B cell (primary cell): ENCODE measurements at regions not wholly inside any gene's neighbourhood (a gene's known extent, or its start where the extent isn't known, plus 50 kb on each side); places are given as distances from the start of the nearest gene placed in this dataset.

Source experiments
- ATAC-seq: fragments of 200-7000 bp; cut with Tn5 transposase; one replicate; pipeline ENCODE4 v1.10.0; 2021; ENCODE audit warnings: low read depth, mild to moderate bottlenecking, moderate number of reproducible peaks, moderate library complexity
- CTCF ChIA-PET: fragments of 350-600 bp; sonication (Branson Sonifier 250); formaldehyde crosslinking; loops from one replicate; lab custom pipeline; 2021; ENCODE audit warnings: antibody characterized with exemption, inconsistent platforms; lab: Charles Lee
- POLR2A ChIA-PET: fragments of 350-600 bp; sonication (Branson Sonifier 250); formaldehyde crosslinking; loops from one replicate; lab custom pipeline; 2021; ENCODE audit warnings: antibody characterized with exemption; lab: Charles Lee
- DNase-seq: peaks from one replicate; pipeline ENCODE4 v3.0.0; 2013
- H2AFZ ChIP-seq: 2 replicates; pipeline ENCODE4 v1.6.1; 2012; ENCODE audit warnings: mild to moderate bottlenecking, low read depth, low read length; ENCODE audit not compliant: insufficient read depth, poor library complexity, severe bottlenecking
- H3K27ac ChIP-seq, 2 donors: 1 replicate in 1 of 2; 2 replicates in 1 of 2; pipeline ENCODE4 v1.5.1; 2012 to 2013; ENCODE audit warnings: low read length in 2 of 2, mild to moderate bottlenecking in 2 of 2, moderate library complexity in 1 of 2
- H3K27me3 ChIP-seq, 4 experiments: fragments of 200-600 bp in 1 of 4; sonication (generic) in 1 of 4; replicated peaks in 1 of 4; 1 replicate in 2 of 4; 2 replicates in 2 of 4; pipeline versions ENCODE4 v1.6.1 to v1.7.0; 2013 to 2016; ENCODE audit warnings: low read length in 3 of 4, mild to moderate bottlenecking in 2 of 4, mixed read lengths in 1 of 4, moderate library complexity in 1 of 4; ENCODE audit not compliant: insufficient read depth in 4 of 4, control insufficient read depth in 3 of 4; ENCODE audit errors: control extremely low read depth in 1 of 4
- H3K36me3 ChIP-seq, 2 experiments: replicated peaks in 1 of 2; 1 replicate in 1 of 2; 2 replicates in 1 of 2; pipeline versions ENCODE4 v1.6.1 to v1.7.1; 2013; ENCODE audit warnings: low read length in 1 of 2; ENCODE audit not compliant: insufficient read depth in 2 of 2, control insufficient read depth in 1 of 2; ENCODE audit errors: control extremely low read depth in 1 of 2, extremely low read depth in 1 of 2
- H3K4me1 ChIP-seq, 2 donors: fragments of 200-600 bp in 1 of 2; sonication (generic) in 1 of 2; 1 replicate in 1 of 2; 2 replicates in 1 of 2; pipeline versions ENCODE4 v1.5.1 to v1.6.1; 2013 to 2017; ENCODE audit warnings: low read length in 2 of 2; ENCODE audit not compliant: control insufficient read depth in 2 of 2, insufficient read depth in 2 of 2
- H3K4me2 ChIP-seq: replicated peaks from 2 replicates; pipeline ENCODE3; 2012; ENCODE audit warnings: mild to moderate bottlenecking, low read depth, low read length; ENCODE audit not compliant: poor library complexity, severe bottlenecking
- H3K4me3 ChIP-seq, 5 experiments: fragments of 200-600 bp in 1 of 5; sonication (generic) in 1 of 5; 1 replicate in 3 of 5; 2 replicates in 2 of 5; pipeline versions ENCODE4 v1.5.1 to v1.7.0; 2011 to 2016; ENCODE audit warnings: low read length in 4 of 5, mild to moderate bottlenecking in 4 of 5, low read depth in 2 of 5, control low read depth in 1 of 5, moderate library complexity in 1 of 5; ENCODE audit not compliant: insufficient read depth in 1 of 5; ENCODE audit errors: control extremely low read depth in 1 of 5, extremely low read depth in 1 of 5
- H3K79me2 ChIP-seq: fragments of 200-600 bp; sonication (generic); one replicate; pipeline ENCODE4 v1.6.0; 2016; ENCODE audit warnings: low read length; ENCODE audit not compliant: control insufficient read depth, insufficient read depth
- H3K9ac ChIP-seq: fragments of 200-600 bp; sonication (generic); 2 replicates; pipeline ENCODE4 v1.6.1; 2017; ENCODE audit warnings: mild to moderate bottlenecking, low read length, moderate library complexity
- H3K9me3 ChIP-seq, 3 donors: one replicate each; pipeline versions ENCODE4 v1.6.1 to v1.7.1; 2013; ENCODE audit warnings: low read length in 2 of 3; ENCODE audit not compliant: control insufficient read depth in 2 of 3, insufficient read depth in 1 of 3; ENCODE audit errors: control extremely low read depth in 1 of 3
- H4K20me1 ChIP-seq: 2 replicates; pipeline ENCODE4 v1.6.0; 2012; ENCODE audit warnings: mild to moderate bottlenecking, low read length; ENCODE audit not compliant: insufficient read depth, control insufficient read depth, poor library complexity, severe bottlenecking
- H3K27ac Mint-ChIP-seq: one replicate; pipeline ENCODE4 v1.8.0; 2021; ENCODE audit warnings: mixed read lengths
- H3K27me3 Mint-ChIP-seq: one replicate; pipeline ENCODE4 v1.8.0; 2021; ENCODE audit warnings: mixed read lengths
- H3K4me1 Mint-ChIP-seq: one replicate; pipeline ENCODE4 v1.8.0; 2021; ENCODE audit warnings: mixed read lengths
- H3K4me3 Mint-ChIP-seq: one replicate; pipeline ENCODE4 v1.8.0; 2021; ENCODE audit warnings: mixed read lengths
- H3K9me3 Mint-ChIP-seq: one replicate; pipeline ENCODE4 v1.8.0; 2022; ENCODE audit warnings: mixed read lengths; ENCODE audit not compliant: insufficient read depth
- EZH2 ChIP-seq: IDR thresholded peaks from 2 replicates; pipeline ENCODE4 v1.6.1; 2012; ENCODE audit warnings: borderline replicate concordance, low read depth, mild to moderate bottlenecking, moderate library complexity, low read length; ENCODE audit not compliant: insufficient read depth, poor library complexity, severe bottlenecking
- WGBS: methylation state at CpG from one replicate; pipeline ENCODE4 v1.1.5; 2013; ENCODE audit warnings: missing lambda C conversion rate; ENCODE audit not compliant: insufficient coverage; 5-methylcytosine and 5-hydroxymethylcytosine counted together
- intact Hi-C: fragments of 100-400 bp; cut with micrococcal nuclease; formaldehyde crosslinking; loops from one replicate; pipeline ENCODE4 v1.10.0; 2022
- TF ChIP-seq, protein P1 (sequence below): fragments of 200-600 bp; IDR thresholded peaks from one replicate; pipeline ENCODE4 v1.8.0; 2022; ENCODE audit warnings: antibody characterized with exemption, mild to moderate bottlenecking

DNA sequence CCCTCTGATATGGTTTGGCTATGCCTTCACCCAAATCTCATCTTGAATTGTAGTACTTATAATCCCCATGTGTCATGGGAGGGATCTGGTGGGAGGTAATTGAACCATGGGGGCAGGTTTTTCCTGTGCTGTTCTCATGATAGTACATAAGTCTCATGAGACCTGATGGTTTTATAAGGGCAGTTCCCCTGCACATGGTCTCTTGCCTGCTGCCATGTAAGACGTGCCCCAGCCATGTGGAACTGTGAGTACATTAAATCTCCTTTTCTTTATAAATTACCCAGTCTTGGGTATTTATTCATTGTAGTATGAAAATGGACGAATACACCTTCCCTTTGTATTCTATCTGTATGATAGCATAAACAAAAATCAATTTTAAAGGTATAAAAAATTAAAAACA, 333.4 kb upstream of the FBXO33 start:
- ATAC-seq (no peak), DNase-seq (no peak)
- no peak overlapping the region for H3K9ac ChIP-seq
- Mint-ChIP-seq H3K27me3 (no peaks in the 10 kb centered on the region), H3K9me3 (peaks cover 6% of the 10 kb centered on the region), H3K27ac (no peak overlapping the region), H3K4me3 (no peak overlapping the region), H3K4me1 (peaks cover 8% of the 10 kb centered on the region)
- ChIA-PET CTCF (no interaction called here), POLR2A (no interaction called here)
- no peak overlapping the region for H3K4me3 ChIP-seq
- intact Hi-C loops, result no loop called here
- no peaks in the 10 kb centered on the region for H3K27me3 ChIP-seq
- H3K9me3 ChIP-seq, result no peaks in the 10 kb centered on the region
- no peak overlapping the region for H2AFZ ChIP-seq
- H4K20me1 ChIP-seq, result no peaks in the 10 kb centered on the region
- H3K79me2 ChIP-seq, result no peaks in the 10 kb centered on the region
- no peaks in the 10 kb centered on the region for H3K4me1 ChIP-seq
- H3K27ac ChIP-seq, result no peak overlapping the region
- no CpG with 5 or more reads among the region's 2 CpGs for WGBS
- no peak overlapping the region for H3K4me2 ChIP-seq
- no peaks in the 10 kb centered on the region for H3K36me3 ChIP-seq
- TF ChIP-seq, protein P1, sequence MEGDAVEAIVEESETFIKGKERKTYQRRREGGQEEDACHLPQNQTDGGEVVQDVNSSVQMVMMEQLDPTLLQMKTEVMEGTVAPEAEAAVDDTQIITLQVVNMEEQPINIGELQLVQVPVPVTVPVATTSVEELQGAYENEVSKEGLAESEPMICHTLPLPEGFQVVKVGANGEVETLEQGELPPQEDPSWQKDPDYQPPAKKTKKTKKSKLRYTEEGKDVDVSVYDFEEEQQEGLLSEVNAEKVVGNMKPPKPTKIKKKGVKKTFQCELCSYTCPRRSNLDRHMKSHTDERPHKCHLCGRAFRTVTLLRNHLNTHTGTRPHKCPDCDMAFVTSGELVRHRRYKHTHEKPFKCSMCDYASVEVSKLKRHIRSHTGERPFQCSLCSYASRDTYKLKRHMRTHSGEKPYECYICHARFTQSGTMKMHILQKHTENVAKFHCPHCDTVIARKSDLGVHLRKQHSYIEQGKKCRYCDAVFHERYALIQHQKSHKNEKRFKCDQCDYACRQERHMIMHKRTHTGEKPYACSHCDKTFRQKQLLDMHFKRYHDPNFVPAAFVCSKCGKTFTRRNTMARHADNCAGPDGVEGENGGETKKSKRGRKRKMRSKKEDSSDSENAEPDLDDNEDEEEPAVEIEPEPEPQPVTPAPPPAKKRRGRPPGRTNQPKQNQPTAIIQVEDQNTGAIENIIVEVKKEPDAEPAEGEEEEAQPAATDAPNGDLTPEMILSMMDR, result no peak
- TF ChIP-seq EZH2, result no peak

DNA sequence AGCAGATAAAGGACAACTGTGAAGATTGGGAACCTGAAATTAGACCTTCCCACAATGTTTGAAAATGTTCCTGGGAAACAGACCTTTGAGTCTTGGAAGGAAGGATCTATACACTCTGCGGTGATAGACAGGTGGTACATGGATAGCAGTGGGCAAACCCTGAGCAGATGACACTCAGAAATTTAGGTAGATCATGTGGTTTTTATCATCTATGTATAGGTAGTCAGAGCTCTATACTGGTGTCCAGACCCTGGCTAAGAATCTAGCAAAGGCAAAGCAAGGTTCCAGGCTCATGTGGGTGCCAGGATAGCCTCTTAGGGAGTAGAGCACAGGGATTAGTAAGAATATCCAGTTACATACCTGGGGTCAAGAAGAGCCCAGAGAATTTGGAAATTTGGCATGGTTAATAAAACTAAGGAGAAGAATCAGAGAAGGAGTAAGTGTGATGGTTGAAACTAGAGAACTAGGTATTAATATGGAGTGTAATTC, 331.2 kb upstream of the FBXO33 start:
- intact Hi-C loops, result no loop called here
- ChIA-PET CTCF (no interaction called here), POLR2A (no interaction called here)
- H3K9ac ChIP-seq, result no peak overlapping the region
- DNase-seq (no peak), ATAC-seq (no peak)
- H3K36me3 ChIP-seq, result no peaks in the 10 kb centered on the region
- H3K27me3 ChIP-seq, result no peaks in the 10 kb centered on the region
- no peaks in the 10 kb centered on the region for H4K20me1 ChIP-seq
- H2AFZ ChIP-seq, result no peak overlapping the region
- Mint-ChIP-seq H3K27me3 (no peaks in the 10 kb centered on the region), H3K4me3 (no peak overlapping the region), H3K27ac (no peak overlapping the region), H3K4me1 (peaks cover 8% of the 10 kb centered on the region), H3K9me3 (peaks cover 6% of the 10 kb centered on the region)
- 100% methylated on average over 1 of the region's 1 CpG for WGBS
- H3K9me3 ChIP-seq, result no peaks in the 10 kb centered on the region
- H3K79me2 ChIP-seq, result no peaks in the 10 kb centered on the region
- TF ChIP-seq EZH2, result no peak
- TF ChIP-seq, protein P1, result no peak
- H3K4me1 ChIP-seq, result no peaks in the 10 kb centered on the region
- no peak overlapping the region for H3K4me3 ChIP-seq
- no peak overlapping the region for H3K27ac ChIP-seq
- no peak overlapping the region for H3K4me2 ChIP-seq
